ENCODE measurements at regions not wholly inside any gene's neighbourhood (a gene's known extent, or its start where the extent isn't known, plus 50 kb on each side); places are given as distances from the start of the nearest gene placed in this dataset.

DNA sequence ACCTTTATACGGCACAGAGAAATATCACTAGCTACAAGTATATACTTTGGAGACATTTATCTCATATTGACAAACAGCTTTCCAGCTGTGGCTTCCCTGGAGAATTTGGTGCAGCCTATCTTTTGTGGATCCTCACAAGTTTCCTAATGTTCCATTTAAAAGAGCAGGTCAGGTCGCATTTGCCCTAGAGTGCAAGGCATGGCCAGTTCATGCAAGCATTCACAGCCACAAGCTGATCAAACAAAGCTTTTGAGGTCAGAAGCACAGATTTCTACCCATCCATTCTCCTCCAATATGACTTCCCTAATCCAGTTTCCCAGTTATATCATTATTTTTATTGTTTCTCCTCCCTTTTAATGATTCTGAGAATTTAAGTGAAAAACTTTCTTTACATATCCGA is 1008.4 kb upstream of the AGA start:
- Histone ChIP-seq H3K27ac (ENCODE audit: low read depth, low read length) (no peak overlapping the region), H4K8ac (ENCODE audit: low read depth, low read length) (no peak overlapping the region), H3K79me1 (ENCODE audit: low read length) (no peaks in the 10 kb centered on the region), H4K12ac (ENCODE audit: low read depth, low read length) (no peak overlapping the region), H2AK5ac (ENCODE audit: low read length) (no peak overlapping the region), H3K9ac (ENCODE audit: low read length) (no peak overlapping the region), H2BK120ac (ENCODE audit: insufficient read depth, low read length, poor library complexity) (no peak overlapping the region), H3K4me2 (ENCODE audit: low read length) (no peak overlapping the region), H3K18ac (ENCODE audit: low read length) (no peak overlapping the region), H3K4me3 (ENCODE audit: low read depth, low read length) (no peak overlapping the region), H3K79me2 (ENCODE audit: control insufficient read depth, insufficient read depth, low read length, poor library complexity) (no peaks in the 10 kb centered on the region), H2AFZ (ENCODE audit: insufficient read depth, low read length, poor library complexity) (no peak overlapping the region), H3K27me3 (ENCODE audit: insufficient read depth, low read length) (no peaks in the 10 kb centered on the region), H3K9me3 (ENCODE audit: insufficient read depth, low read depth, low read length) (no peaks in the 10 kb centered on the region), H2BK12ac (ENCODE audit: low read length) (no peak overlapping the region), H3K4me1 (ENCODE audit: control insufficient read depth in 1 of 2, insufficient read depth in 2 of 2, low read length in 2 of 2) (no peaks in the 10 kb centered on the region), H3K14ac (ENCODE audit: low read length) (no peak overlapping the region), H2BK5ac (ENCODE audit: low read depth, low read length, poor library complexity) (no peak overlapping the region), H4K91ac (ENCODE audit: low read depth, low read length) (no peak overlapping the region), H3K36me3 (ENCODE audit: control insufficient read depth in 1 of 2, insufficient read depth in 2 of 2, low read length in 2 of 2) (no peaks in the 10 kb centered on the region), H3K4ac (ENCODE audit: low read depth, low read length) (no peak overlapping the region), H3K23ac (ENCODE audit: low read length) (no peak overlapping the region)
- DNase-seq = no peak
- WGBS (ENCODE audit: extremely low coverage, insufficient coverage, insufficient read length) = no CpG with 5 or more reads among the region's 3 CpGs

DNA sequence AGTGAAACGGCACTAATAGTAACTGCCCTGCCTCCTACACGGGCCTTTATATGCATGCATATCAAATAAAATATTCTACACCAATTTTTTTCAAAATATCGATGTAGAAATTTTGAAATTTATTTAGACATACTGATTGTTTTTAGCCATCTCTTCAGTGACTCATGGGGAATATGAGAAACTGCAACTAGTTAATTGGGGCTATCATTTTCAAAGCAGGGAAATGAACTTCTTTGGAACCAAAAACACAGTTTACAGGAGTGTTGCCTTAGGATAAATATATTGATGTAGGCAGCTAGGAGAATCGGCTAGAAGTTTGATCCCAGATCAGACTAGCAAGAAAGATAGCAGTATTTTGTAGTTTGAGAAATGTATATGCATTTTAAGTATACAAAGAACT is 1010.8 kb upstream of the AGA start:
- no peak overlapping the region for H2BK5ac ChIP-seq (ENCODE audit: low read depth, low read length, poor library complexity)
- no peak overlapping the region for H3K4me3 ChIP-seq (ENCODE audit: low read depth, low read length)
- no peak overlapping the region for H4K12ac ChIP-seq (ENCODE audit: low read depth, low read length)
- H3K14ac ChIP-seq (ENCODE audit: low read length) = no peak overlapping the region
- H3K4me2 ChIP-seq (ENCODE audit: low read length) = no peak overlapping the region
- H3K9ac ChIP-seq (ENCODE audit: low read length) = no peak overlapping the region
- no peak overlapping the region for H2BK120ac ChIP-seq (ENCODE audit: insufficient read depth, low read length, poor library complexity)
- WGBS (ENCODE audit: extremely low coverage, insufficient coverage, insufficient read length) = no CpG with 5 or more reads among the region's 4 CpGs
- no peaks in the 10 kb centered on the region for H3K36me3 ChIP-seq (ENCODE audit: control insufficient read depth in 1 of 2, insufficient read depth in 2 of 2, low read length in 2 of 2)
- no peaks in the 10 kb centered on the region for H3K79me2 ChIP-seq (ENCODE audit: control insufficient read depth, insufficient read depth, low read length, poor library complexity)
- no peaks in the 10 kb centered on the region for H3K4me1 ChIP-seq (ENCODE audit: control insufficient read depth in 1 of 2, insufficient read depth in 2 of 2, low read length in 2 of 2)
- no peak overlapping the region for H4K8ac ChIP-seq (ENCODE audit: low read depth, low read length)
- no peak overlapping the region for H3K4ac ChIP-seq (ENCODE audit: low read depth, low read length)
- H2BK12ac ChIP-seq (ENCODE audit: low read length) = no peak overlapping the region
- no peaks in the 10 kb centered on the region for H3K27me3 ChIP-seq (ENCODE audit: insufficient read depth, low read length)
- H4K91ac ChIP-seq (ENCODE audit: low read depth, low read length) = no peak overlapping the region
- no peaks in the 10 kb centered on the region for H3K9me3 ChIP-seq (ENCODE audit: insufficient read depth, low read depth, low read length)
- H2AFZ ChIP-seq (ENCODE audit: insufficient read depth, low read length, poor library complexity) = no peak overlapping the region
- no peak for DNase-seq
- H3K79me1 ChIP-seq (ENCODE audit: low read length) = no peaks in the 10 kb centered on the region
- H3K18ac ChIP-seq (ENCODE audit: low read length) = no peak overlapping the region
- no peak overlapping the region for H3K27ac ChIP-seq (ENCODE audit: low read depth, low read length)
- no peak overlapping the region for H2AK5ac ChIP-seq (ENCODE audit: low read length)
- no peak overlapping the region for H3K23ac ChIP-seq (ENCODE audit: low read length)

DNA sequence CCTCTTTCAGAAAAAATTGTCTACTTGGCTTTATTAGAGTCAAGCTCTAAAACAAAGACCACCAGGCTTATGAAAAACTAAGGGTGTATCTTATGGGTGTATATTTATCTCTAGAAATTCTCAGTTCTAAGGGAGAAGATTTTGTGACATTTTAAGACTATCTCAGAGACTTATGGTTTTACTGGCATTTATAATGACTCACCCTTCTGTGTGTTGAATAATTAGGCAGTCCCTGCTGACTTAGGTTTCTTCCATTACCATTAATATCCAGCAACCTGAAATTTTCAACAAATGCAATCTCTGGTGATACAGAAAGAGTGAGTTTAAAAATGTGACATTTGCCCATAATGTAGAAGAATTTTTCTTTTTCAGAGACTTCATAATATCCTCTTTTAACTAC is 1015.0 kb upstream of the AGA start:
- H3K79me1 ChIP-seq (ENCODE audit: low read length) = no peaks in the 10 kb centered on the region
- H3K4me3 ChIP-seq (ENCODE audit: low read depth, low read length) = no peak overlapping the region
- no peaks in the 10 kb centered on the region for H3K4me1 ChIP-seq (ENCODE audit: control insufficient read depth in 1 of 2, insufficient read depth in 2 of 2, low read length in 2 of 2)
- H3K14ac ChIP-seq (ENCODE audit: low read length) = no peak overlapping the region
- H3K23ac ChIP-seq (ENCODE audit: low read length) = no peak overlapping the region
- no peaks in the 10 kb centered on the region for H3K9me3 ChIP-seq (ENCODE audit: insufficient read depth, low read depth, low read length)
- H3K9ac ChIP-seq (ENCODE audit: low read length) = no peak overlapping the region
- H3K4ac ChIP-seq (ENCODE audit: low read depth, low read length) = no peak overlapping the region
- no peak overlapping the region for H4K8ac ChIP-seq (ENCODE audit: low read depth, low read length)
- no peak overlapping the region for H4K91ac ChIP-seq (ENCODE audit: low read depth, low read length)
- no peak overlapping the region for H2BK120ac ChIP-seq (ENCODE audit: insufficient read depth, low read length, poor library complexity)
- H3K36me3 ChIP-seq (ENCODE audit: control insufficient read depth in 1 of 2, insufficient read depth in 2 of 2, low read length in 2 of 2) = no peaks in the 10 kb centered on the region
- H2AFZ ChIP-seq (ENCODE audit: insufficient read depth, low read length, poor library complexity) = no peak overlapping the region
- H2BK5ac ChIP-seq (ENCODE audit: low read depth, low read length, poor library complexity) = no peak overlapping the region
- H3K27me3 ChIP-seq (ENCODE audit: insufficient read depth, low read length) = no peaks in the 10 kb centered on the region
- H3K27ac ChIP-seq (ENCODE audit: low read depth, low read length) = no peak overlapping the region
- H3K79me2 ChIP-seq (ENCODE audit: control insufficient read depth, insufficient read depth, low read length, poor library complexity) = no peaks in the 10 kb centered on the region
- no peak overlapping the region for H2BK12ac ChIP-seq (ENCODE audit: low read length)
- no peak overlapping the region for H2AK5ac ChIP-seq (ENCODE audit: low read length)
- DNase-seq = no peak
- no peak overlapping the region for H3K4me2 ChIP-seq (ENCODE audit: low read length)
- H4K12ac ChIP-seq (ENCODE audit: low read depth, low read length) = no peak overlapping the region
- no peak overlapping the region for H3K18ac ChIP-seq (ENCODE audit: low read length)

DNA sequence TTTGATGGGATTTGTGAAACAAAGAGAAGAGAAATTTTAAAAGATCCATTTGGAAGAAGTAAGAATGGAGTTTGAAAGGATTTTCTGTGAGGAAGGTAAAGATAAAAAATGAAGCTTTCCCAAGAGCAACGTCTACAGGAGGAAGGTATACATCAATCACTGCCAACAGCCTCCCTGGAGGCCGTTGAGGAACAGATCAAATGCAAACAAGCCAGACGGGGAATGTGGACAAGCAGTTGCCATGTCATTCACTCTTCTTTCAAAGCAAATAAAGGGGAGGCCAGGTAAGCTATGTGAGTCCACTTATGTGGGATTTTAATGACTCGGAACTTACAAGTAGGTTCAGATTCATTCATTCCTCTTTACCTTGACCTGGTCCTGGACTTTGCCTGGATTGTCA is 1020.5 kb upstream of the AGA start:
- no peak overlapping the region for H4K8ac ChIP-seq (ENCODE audit: low read depth, low read length)
- H3K14ac ChIP-seq (ENCODE audit: low read length) = no peak overlapping the region
- H4K91ac ChIP-seq (ENCODE audit: low read depth, low read length) = no peak overlapping the region
- no peak overlapping the region for H4K12ac ChIP-seq (ENCODE audit: low read depth, low read length)
- WGBS (ENCODE audit: extremely low coverage, insufficient coverage, insufficient read length) = no CpG with 5 or more reads among the region's 4 CpGs
- H3K23ac ChIP-seq (ENCODE audit: low read length) = no peak overlapping the region
- no peak overlapping the region for H2AK5ac ChIP-seq (ENCODE audit: low read length)
- no peak overlapping the region for H2BK12ac ChIP-seq (ENCODE audit: low read length)
- no peak overlapping the region for H2AFZ ChIP-seq (ENCODE audit: insufficient read depth, low read length, poor library complexity)
- H3K9ac ChIP-seq (ENCODE audit: low read length) = peak overlapping the region; percentile 47
- H3K36me3 ChIP-seq (ENCODE audit: control insufficient read depth in 1 of 2, insufficient read depth in 2 of 2, low read length in 2 of 2) = no peaks in the 10 kb centered on the region
- no peak overlapping the region for H3K18ac ChIP-seq (ENCODE audit: low read length)
- no peaks in the 10 kb centered on the region for H3K79me2 ChIP-seq (ENCODE audit: control insufficient read depth, insufficient read depth, low read length, poor library complexity)
- DNase-seq = no peak
- H3K27ac ChIP-seq (ENCODE audit: low read depth, low read length) = no peak overlapping the region
- no peaks in the 10 kb centered on the region for H3K9me3 ChIP-seq (ENCODE audit: insufficient read depth, low read depth, low read length)
- H3K4me2 ChIP-seq (ENCODE audit: low read length) = no peak overlapping the region
- no peak overlapping the region for H3K4ac ChIP-seq (ENCODE audit: low read depth, low read length)
- H2BK5ac ChIP-seq (ENCODE audit: low read depth, low read length, poor library complexity) = no peak overlapping the region
- H3K4me3 ChIP-seq (ENCODE audit: low read depth, low read length) = no peak overlapping the region
- no peaks in the 10 kb centered on the region for H3K27me3 ChIP-seq (ENCODE audit: insufficient read depth, low read length)
- no peak overlapping the region for H2BK120ac ChIP-seq (ENCODE audit: insufficient read depth, low read length, poor library complexity)
- no peaks in the 10 kb centered on the region for H3K4me1 ChIP-seq (ENCODE audit: control insufficient read depth in 1 of 2, insufficient read depth in 2 of 2, low read length in 2 of 2)
- H3K79me1 ChIP-seq (ENCODE audit: low read length) = no peaks in the 10 kb centered on the region

DNA sequence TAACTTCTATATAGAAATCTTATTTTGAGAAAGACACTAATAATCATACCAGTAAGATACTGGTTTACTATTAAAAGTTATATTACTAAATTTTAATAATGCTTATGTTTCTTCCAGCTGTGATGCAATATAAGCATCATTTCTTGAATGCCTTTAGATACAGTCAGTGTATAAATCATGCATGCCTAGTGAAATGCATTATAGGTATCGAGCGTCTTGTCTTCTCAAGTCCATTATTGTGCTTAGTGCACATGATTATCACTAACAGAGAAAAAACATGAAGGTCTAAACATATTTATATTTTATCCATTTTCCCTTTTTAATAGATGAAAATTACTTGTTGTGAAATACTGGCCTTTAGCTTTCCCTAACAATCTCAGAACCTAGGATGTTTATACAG is 1021.5 kb upstream of the AGA start:
- H3K4me1 ChIP-seq (ENCODE audit: control insufficient read depth in 1 of 2, insufficient read depth in 2 of 2, low read length in 2 of 2) = no peaks in the 10 kb centered on the region
- no peaks in the 10 kb centered on the region for H3K79me2 ChIP-seq (ENCODE audit: control insufficient read depth, insufficient read depth, low read length, poor library complexity)
- H2BK120ac ChIP-seq (ENCODE audit: insufficient read depth, low read length, poor library complexity) = no peak overlapping the region
- H4K91ac ChIP-seq (ENCODE audit: low read depth, low read length) = no peak overlapping the region
- H4K8ac ChIP-seq (ENCODE audit: low read depth, low read length) = no peak overlapping the region
- H3K36me3 ChIP-seq (ENCODE audit: control insufficient read depth in 1 of 2, insufficient read depth in 2 of 2, low read length in 2 of 2) = no peaks in the 10 kb centered on the region
- DNase-seq = no peak
- no peak overlapping the region for H3K27ac ChIP-seq (ENCODE audit: low read depth, low read length)
- no peak overlapping the region for H4K12ac ChIP-seq (ENCODE audit: low read depth, low read length)
- H2AK5ac ChIP-seq (ENCODE audit: low read length) = no peak overlapping the region
- H3K79me1 ChIP-seq (ENCODE audit: low read length) = no peaks in the 10 kb centered on the region
- no peak overlapping the region for H3K18ac ChIP-seq (ENCODE audit: low read length)
- no peaks in the 10 kb centered on the region for H3K9me3 ChIP-seq (ENCODE audit: insufficient read depth, low read depth, low read length)
- no peak overlapping the region for H2BK12ac ChIP-seq (ENCODE audit: low read length)
- H3K4me2 ChIP-seq (ENCODE audit: low read length) = no peak overlapping the region
- no peak overlapping the region for H3K14ac ChIP-seq (ENCODE audit: low read length)
- no peak overlapping the region for H2AFZ ChIP-seq (ENCODE audit: insufficient read depth, low read length, poor library complexity)
- no CpG with 5 or more reads among the region's 2 CpGs for WGBS (ENCODE audit: extremely low coverage, insufficient coverage, insufficient read length)
- H3K4ac ChIP-seq (ENCODE audit: low read depth, low read length) = no peak overlapping the region
- no peak overlapping the region for H3K9ac ChIP-seq (ENCODE audit: low read length)
- H3K4me3 ChIP-seq (ENCODE audit: low read depth, low read length) = no peak overlapping the region
- no peaks in the 10 kb centered on the region for H3K27me3 ChIP-seq (ENCODE audit: insufficient read depth, low read length)
- no peak overlapping the region for H2BK5ac ChIP-seq (ENCODE audit: low read depth, low read length, poor library complexity)
- no peak overlapping the region for H3K23ac ChIP-seq (ENCODE audit: low read length)
